CD14-positive monocyte (primary cell): ENCODE measurements at regions not wholly inside any gene's neighbourhood (a gene's known extent, or its start where the extent isn't known, plus 50 kb on each side); places are given as distances from the start of the nearest gene placed in this dataset.

Source experiments
- DNase-seq, 3 donors: peaks; one replicate each; pipeline ENCODE4 v3.0.0-alpha.2; 2011 to 2022
- H2AFZ ChIP-seq: 2 replicates; pipeline ENCODE4 v1.6.0; 2012; ENCODE audit warnings: mild to moderate bottlenecking, low read depth, low read length, inconsistent platforms; ENCODE audit not compliant: insufficient read depth, poor library complexity, severe bottlenecking
- H3K27ac ChIP-seq, 2 donors: 1 replicate in 1 of 2; 2 replicates in 1 of 2; pipeline ENCODE4 v1.5.1; 2012 to 2013; ENCODE audit warnings: low read length in 2 of 2, control low read depth in 1 of 2, inconsistent platforms in 1 of 2, low read depth in 1 of 2, mild to moderate bottlenecking in 1 of 2
- H3K27me3 ChIP-seq, 2 donors: one replicate each; pipeline versions ENCODE4 v1.6.0 to v1.6.1; 2011 to 2013; ENCODE audit warnings: low read length in 2 of 2; ENCODE audit not compliant: control insufficient read depth in 2 of 2, insufficient read depth in 2 of 2
- H3K36me3 ChIP-seq, 2 donors: replicated peaks in 1 of 2; 1 replicate in 1 of 2; 2 replicates in 1 of 2; pipeline versions ENCODE4 v1.5.1 to v1.6.1; 2012 to 2013; ENCODE audit warnings: low read length in 2 of 2, control low read depth in 1 of 2, inconsistent platforms in 1 of 2, mild to moderate bottlenecking in 1 of 2; ENCODE audit not compliant: insufficient read depth in 2 of 2, control insufficient read depth in 1 of 2
- H3K4me1 ChIP-seq, 2 donors: 1 replicate in 1 of 2; 2 replicates in 1 of 2; pipeline versions ENCODE4 v1.5.1 to v1.6.1; 2012 to 2013; ENCODE audit warnings: low read length in 2 of 2, control low read depth in 1 of 2, inconsistent platforms in 1 of 2, mild to moderate bottlenecking in 1 of 2, moderate library complexity in 1 of 2; ENCODE audit not compliant: insufficient read depth in 2 of 2, control insufficient read depth in 1 of 2
- H3K4me2 ChIP-seq: replicated peaks from 2 replicates; pipeline ENCODE3; 2012; ENCODE audit warnings: low read length, moderate library complexity, mild to moderate bottlenecking; ENCODE audit not compliant: poor library complexity, severe bottlenecking; ENCODE audit errors: extremely low read depth
- H3K4me3 ChIP-seq, 3 experiments: fragments of 200-600 bp in 1 of 3; sonication (generic) in 1 of 3; replicated peaks in 1 of 3; 1 replicate in 2 of 3; 2 replicates in 1 of 3; pipeline ENCODE4 v1.5.1; 2011 to 2013; ENCODE audit warnings: low read length in 3 of 3, mild to moderate bottlenecking in 3 of 3, control low read depth in 2 of 3, low read depth in 2 of 3, inconsistent platforms in 1 of 3, moderate library complexity in 1 of 3
- H3K79me2 ChIP-seq: 2 replicates; pipeline ENCODE4 v1.6.0; 2012; ENCODE audit warnings: mild to moderate bottlenecking, control low read depth, inconsistent platforms, low read length, moderate library complexity; ENCODE audit not compliant: insufficient read depth
- H3K9ac ChIP-seq: 2 replicates; pipeline ENCODE4 v1.6.0; 2017; ENCODE audit warnings: low read length, mild to moderate bottlenecking; ENCODE audit not compliant: insufficient read depth, poor library complexity, severe bottlenecking
- H3K9me3 ChIP-seq, 2 donors: replicated peaks in 1 of 2; 1 replicate in 1 of 2; 2 replicates in 1 of 2; pipeline versions ENCODE4 v1.5.1 to v1.6.1; 2012 to 2013; ENCODE audit warnings: low read length in 2 of 2, control low read depth in 1 of 2; ENCODE audit not compliant: control insufficient read depth in 1 of 2, insufficient read depth in 1 of 2
- H4K20me1 ChIP-seq: 2 replicates; pipeline ENCODE4 v1.6.0; 2012; ENCODE audit warnings: mild to moderate bottlenecking, low read length, control low read depth, moderate library complexity; ENCODE audit not compliant: insufficient read depth
- H3K27ac Mint-ChIP-seq, 7 donors: one replicate each; pipeline ENCODE4 v1.8.0; 2020; ENCODE audit warnings: mild to moderate bottlenecking in 7 of 7, mixed read lengths in 7 of 7, moderate library complexity in 6 of 7, inconsistent platforms in 2 of 7
- H3K27me3 Mint-ChIP-seq, 3 donors: one replicate each; pipeline ENCODE4 v1.8.0; 2021 to 2022; ENCODE audit warnings: low read depth in 3 of 3, mild to moderate bottlenecking in 3 of 3, mixed read lengths in 3 of 3, moderate library complexity in 3 of 3, inconsistent platforms in 1 of 3
- H3K36me3 Mint-ChIP-seq, 2 donors: one replicate each; pipeline ENCODE4 v1.8.0; 2020; ENCODE audit warnings: mixed read lengths in 2 of 2, inconsistent platforms in 1 of 2, mild to moderate bottlenecking in 1 of 2
- H3K4me1 Mint-ChIP-seq: one replicate; pipeline ENCODE4 v1.8.0; 2020; ENCODE audit warnings: mild to moderate bottlenecking, mixed read lengths
- H3K4me3 Mint-ChIP-seq, 2 donors: one replicate each; pipeline ENCODE4 v1.8.0; 2020; ENCODE audit warnings: mild to moderate bottlenecking in 2 of 2, mixed read lengths in 2 of 2, moderate library complexity in 1 of 2
- H3K9me3 Mint-ChIP-seq, 7 donors: one replicate each; pipeline ENCODE4 v1.8.0; 2020 to 2022; ENCODE audit warnings: mixed read lengths in 7 of 7, mild to moderate bottlenecking in 6 of 7, moderate library complexity in 6 of 7, inconsistent platforms in 2 of 7
- CTCF ChIP-seq: fragments of 200-600 bp; IDR thresholded peaks from one replicate; pipeline ENCODE4 v1.8.0; 2022; ENCODE audit warnings: antibody characterized with exemption, mild to moderate bottlenecking
- WGBS: methylation state at CpG from one replicate; pipeline ENCODE4 v1.1.5; 2013; ENCODE audit warnings: missing lambda C conversion rate; ENCODE audit not compliant: insufficient coverage; 5-methylcytosine and 5-hydroxymethylcytosine counted together
- intact Hi-C, 2 donors: fragments of 100-400 bp; cut with micrococcal nuclease; formaldehyde crosslinking; loops; one replicate each; pipeline versions ENCODE4 v1.15.0 to v1.15.1; 2023

- no peak overlapping the region for H3K4me3 ChIP-seq
- H3K27me3 ChIP-seq: no peaks in the 10 kb centered on the region
- Mint-ChIP-seq H3K27ac (no peak overlapping the region), H3K36me3 (no peaks in the 10 kb centered on the region), H3K27me3 (no peaks in the 10 kb centered on the region), H3K9me3 (peaks cover 0 to 2% (median 0%) of the 10 kb centered on the region in 7 donors), H3K4me3 (no peak overlapping the region), H3K4me1 (no peaks in the 10 kb centered on the region)
- H3K27ac ChIP-seq: no peak overlapping the region
- no peaks in the 10 kb centered on the region for H3K79me2 ChIP-seq
- H3K4me1 ChIP-seq: no peaks in the 10 kb centered on the region
- H3K4me2 ChIP-seq: no peak overlapping the region
- WGBS: 80% methylated on average over 1 of the region's 6 CpGs
- intact Hi-C loops: no loop called here
- H4K20me1 ChIP-seq: no peaks in the 10 kb centered on the region
- DNase-seq: no peak
- no peak for TF ChIP-seq CTCF
- H3K36me3 ChIP-seq: no peaks in the 10 kb centered on the region
- no peak overlapping the region for H2AFZ ChIP-seq
- peaks cover 0 to under 1% of the 10 kb centered on the region in 2 donors for H3K9me3 ChIP-seq
- no peak overlapping the region for H3K9ac ChIP-seq
These were observed 183.7 kb downstream of the SPATA18 start for GRCh38 chr4:52234561-52235440.

GRCh38 chr4:52235552-52236201 lies 184.6 kb downstream of the SPATA18 start:
- no peaks in the 10 kb centered on the region for H3K4me1 Mint-ChIP-seq

More at GRCh38 chr4:52235552-52236201, 184.6 kb downstream of the SPATA18 start:
- intact Hi-C loops: no loop called here
- no peak for TF ChIP-seq CTCF
- Histone ChIP-seq H3K4me1 (no peaks in the 10 kb centered on the region), H3K4me2 (no peak overlapping the region), H3K27ac (no peak overlapping the region), H3K9ac (no peak overlapping the region), H4K20me1 (no peaks in the 10 kb centered on the region), H3K4me3 (no peak overlapping the region), H3K79me2 (no peaks in the 10 kb centered on the region), H3K27me3 (no peaks in the 10 kb centered on the region), H3K36me3 (no peaks in the 10 kb centered on the region), H2AFZ (no peak overlapping the region), H3K9me3 (peaks cover 0 to 3% of the 10 kb centered on the region in 2 donors)
- Mint-ChIP-seq H3K36me3 (no peaks in the 10 kb centered on the region), H3K27me3 (no peaks in the 10 kb centered on the region), H3K4me3 (no peak overlapping the region), H3K9me3 (peaks cover 0 to 4% (median 1%) of the 10 kb centered on the region in 7 donors), H3K27ac (no peak overlapping the region)
- 100% methylated on average over 1 of the region's 2 CpGs for WGBS
- no peak for DNase-seq
